H1 (cell line): ENCODE measurements at regions not wholly inside any gene's neighbourhood (a gene's known extent, or its start where the extent isn't known, plus 50 kb on each side); places are given as distances from the start of the nearest gene placed in this dataset.

Experiments
- BRCA1 ChIP-seq: IDR thresholded peaks from 2 replicates; pipeline ENCODE4 v1.6.1; 2012; ENCODE audit warnings: low read depth, low read length, improper control_type of control experiment
- CEBPB ChIP-seq: IDR thresholded peaks from 2 replicates; pipeline ENCODE4 v1.6.1; 2012; ENCODE audit warnings: low read depth, low read length
- CHD1 ChIP-seq: IDR thresholded peaks from 2 replicates; pipeline ENCODE4 v1.6.1; 2012; ENCODE audit warnings: low read depth, low read length, improper control_type of control experiment
- CTBP2 ChIP-seq: IDR thresholded peaks from 2 replicates; pipeline ENCODE4 v1.7.0; 2011; ENCODE audit warnings: borderline replicate concordance, mild to moderate bottlenecking, moderate library complexity, mixed read lengths, low read length; ENCODE audit not compliant: insufficient read depth, insufficient read length
- POLR2A ChIP-seq, 2 experiments: IDR thresholded peaks; 1 replicate in 1 of 2; 2 replicates in 1 of 2; pipeline ENCODE4 v1.6.1; 2011; ENCODE audit warnings: low read depth in 2 of 2, low read length in 2 of 2, mild to moderate bottlenecking in 2 of 2; ENCODE audit errors: control extremely low read depth in 1 of 2
- RNF2 ChIP-seq: fragments of 200-900, 300-1000 bp; sonication (generic); IDR thresholded peaks from 2 replicates; pipeline ENCODE4 v1.7.1; 2016; ENCODE audit warnings: borderline replicate concordance, low read depth, mild to moderate bottlenecking, antibody characterized with exemption, low read length; ENCODE audit not compliant: poor library complexity, severe bottlenecking; ENCODE audit errors: missing control alignments
- SAP30 ChIP-seq: fragments of 300-600 bp; sonication (generic); IDR thresholded peaks from 2 replicates; pipeline ENCODE4 v1.7.1; 2012; ENCODE audit warnings: low read length, moderate library complexity, mild to moderate bottlenecking, inconsistent platforms; ENCODE audit not compliant: insufficient read depth, insufficient replicate concordance
- SP4 ChIP-seq: IDR thresholded peaks from 2 replicates; pipeline ENCODE4 v1.6.1; 2012; ENCODE audit warnings: low read length, inconsistent platforms
- SUZ12 ChIP-seq: fragments of 200-600 bp; sonication (generic); IDR thresholded peaks from 2 replicates; pipeline ENCODE4 v1.6.1; 2012; ENCODE audit warnings: mild to moderate bottlenecking, inconsistent platforms, low read length, moderate library complexity, mixed read lengths
- TEAD4 ChIP-seq: IDR thresholded peaks from 2 replicates; pipeline ENCODE4 v1.6.1; 2012; ENCODE audit warnings: low read depth, low read length, inconsistent platforms, mixed read lengths
- TF ChIP-seq, protein P1 (sequence below): fragments of 300-600 bp; sonication (generic); IDR thresholded peaks from 2 replicates; pipeline ENCODE4 v1.7.1; 2012; ENCODE audit warnings: low read length, moderate library complexity, mild to moderate bottlenecking, inconsistent platforms; ENCODE audit not compliant: insufficient replicate concordance
- TF ChIP-seq, protein P2 (sequence below): IDR thresholded peaks from 2 replicates; pipeline ENCODE4 v1.6.1; 2011; ENCODE audit warnings: low read depth, mild to moderate bottlenecking, low read length; ENCODE audit not compliant: insufficient read depth

- TF ChIP-seq, protein P1, sequence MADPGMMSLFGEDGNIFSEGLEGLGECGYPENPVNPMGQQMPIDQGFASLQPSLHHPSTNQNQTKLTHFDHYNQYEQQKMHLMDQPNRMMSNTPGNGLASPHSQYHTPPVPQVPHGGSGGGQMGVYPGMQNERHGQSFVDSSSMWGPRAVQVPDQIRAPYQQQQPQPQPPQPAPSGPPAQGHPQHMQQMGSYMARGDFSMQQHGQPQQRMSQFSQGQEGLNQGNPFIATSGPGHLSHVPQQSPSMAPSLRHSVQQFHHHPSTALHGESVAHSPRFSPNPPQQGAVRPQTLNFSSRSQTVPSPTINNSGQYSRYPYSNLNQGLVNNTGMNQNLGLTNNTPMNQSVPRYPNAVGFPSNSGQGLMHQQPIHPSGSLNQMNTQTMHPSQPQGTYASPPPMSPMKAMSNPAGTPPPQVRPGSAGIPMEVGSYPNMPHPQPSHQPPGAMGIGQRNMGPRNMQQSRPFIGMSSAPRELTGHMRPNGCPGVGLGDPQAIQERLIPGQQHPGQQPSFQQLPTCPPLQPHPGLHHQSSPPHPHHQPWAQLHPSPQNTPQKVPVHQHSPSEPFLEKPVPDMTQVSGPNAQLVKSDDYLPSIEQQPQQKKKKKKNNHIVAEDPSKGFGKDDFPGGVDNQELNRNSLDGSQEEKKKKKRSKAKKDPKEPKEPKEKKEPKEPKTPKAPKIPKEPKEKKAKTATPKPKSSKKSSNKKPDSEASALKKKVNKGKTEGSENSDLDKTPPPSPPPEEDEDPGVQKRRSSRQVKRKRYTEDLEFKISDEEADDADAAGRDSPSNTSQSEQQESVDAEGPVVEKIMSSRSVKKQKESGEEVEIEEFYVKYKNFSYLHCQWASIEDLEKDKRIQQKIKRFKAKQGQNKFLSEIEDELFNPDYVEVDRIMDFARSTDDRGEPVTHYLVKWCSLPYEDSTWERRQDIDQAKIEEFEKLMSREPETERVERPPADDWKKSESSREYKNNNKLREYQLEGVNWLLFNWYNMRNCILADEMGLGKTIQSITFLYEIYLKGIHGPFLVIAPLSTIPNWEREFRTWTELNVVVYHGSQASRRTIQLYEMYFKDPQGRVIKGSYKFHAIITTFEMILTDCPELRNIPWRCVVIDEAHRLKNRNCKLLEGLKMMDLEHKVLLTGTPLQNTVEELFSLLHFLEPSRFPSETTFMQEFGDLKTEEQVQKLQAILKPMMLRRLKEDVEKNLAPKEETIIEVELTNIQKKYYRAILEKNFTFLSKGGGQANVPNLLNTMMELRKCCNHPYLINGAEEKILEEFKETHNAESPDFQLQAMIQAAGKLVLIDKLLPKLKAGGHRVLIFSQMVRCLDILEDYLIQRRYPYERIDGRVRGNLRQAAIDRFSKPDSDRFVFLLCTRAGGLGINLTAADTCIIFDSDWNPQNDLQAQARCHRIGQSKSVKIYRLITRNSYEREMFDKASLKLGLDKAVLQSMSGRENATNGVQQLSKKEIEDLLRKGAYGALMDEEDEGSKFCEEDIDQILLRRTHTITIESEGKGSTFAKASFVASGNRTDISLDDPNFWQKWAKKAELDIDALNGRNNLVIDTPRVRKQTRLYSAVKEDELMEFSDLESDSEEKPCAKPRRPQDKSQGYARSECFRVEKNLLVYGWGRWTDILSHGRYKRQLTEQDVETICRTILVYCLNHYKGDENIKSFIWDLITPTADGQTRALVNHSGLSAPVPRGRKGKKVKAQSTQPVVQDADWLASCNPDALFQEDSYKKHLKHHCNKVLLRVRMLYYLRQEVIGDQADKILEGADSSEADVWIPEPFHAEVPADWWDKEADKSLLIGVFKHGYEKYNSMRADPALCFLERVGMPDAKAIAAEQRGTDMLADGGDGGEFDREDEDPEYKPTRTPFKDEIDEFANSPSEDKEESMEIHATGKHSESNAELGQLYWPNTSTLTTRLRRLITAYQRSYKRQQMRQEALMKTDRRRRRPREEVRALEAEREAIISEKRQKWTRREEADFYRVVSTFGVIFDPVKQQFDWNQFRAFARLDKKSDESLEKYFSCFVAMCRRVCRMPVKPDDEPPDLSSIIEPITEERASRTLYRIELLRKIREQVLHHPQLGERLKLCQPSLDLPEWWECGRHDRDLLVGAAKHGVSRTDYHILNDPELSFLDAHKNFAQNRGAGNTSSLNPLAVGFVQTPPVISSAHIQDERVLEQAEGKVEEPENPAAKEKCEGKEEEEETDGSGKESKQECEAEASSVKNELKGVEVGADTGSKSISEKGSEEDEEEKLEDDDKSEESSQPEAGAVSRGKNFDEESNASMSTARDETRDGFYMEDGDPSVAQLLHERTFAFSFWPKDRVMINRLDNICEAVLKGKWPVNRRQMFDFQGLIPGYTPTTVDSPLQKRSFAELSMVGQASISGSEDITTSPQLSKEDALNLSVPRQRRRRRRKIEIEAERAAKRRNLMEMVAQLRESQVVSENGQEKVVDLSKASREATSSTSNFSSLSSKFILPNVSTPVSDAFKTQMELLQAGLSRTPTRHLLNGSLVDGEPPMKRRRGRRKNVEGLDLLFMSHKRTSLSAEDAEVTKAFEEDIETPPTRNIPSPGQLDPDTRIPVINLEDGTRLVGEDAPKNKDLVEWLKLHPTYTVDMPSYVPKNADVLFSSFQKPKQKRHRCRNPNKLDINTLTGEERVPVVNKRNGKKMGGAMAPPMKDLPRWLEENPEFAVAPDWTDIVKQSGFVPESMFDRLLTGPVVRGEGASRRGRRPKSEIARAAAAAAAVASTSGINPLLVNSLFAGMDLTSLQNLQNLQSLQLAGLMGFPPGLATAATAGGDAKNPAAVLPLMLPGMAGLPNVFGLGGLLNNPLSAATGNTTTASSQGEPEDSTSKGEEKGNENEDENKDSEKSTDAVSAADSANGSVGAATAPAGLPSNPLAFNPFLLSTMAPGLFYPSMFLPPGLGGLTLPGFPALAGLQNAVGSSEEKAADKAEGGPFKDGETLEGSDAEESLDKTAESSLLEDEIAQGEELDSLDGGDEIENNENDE = no peak
- no peak for TF ChIP-seq BRCA1
- TF ChIP-seq POLR2A (IDR thresholded peaks at IDR 0.05; ENCODE audit: control extremely low read depth in 1 of 2, low read depth in 2 of 2, low read length in 2 of 2) = no peak
- no peak for TF ChIP-seq SP4
- TF ChIP-seq SAP30 = no peak
- TF ChIP-seq SUZ12 = no peak
- no peak for TF ChIP-seq RNF2
- TF ChIP-seq, protein P2, sequence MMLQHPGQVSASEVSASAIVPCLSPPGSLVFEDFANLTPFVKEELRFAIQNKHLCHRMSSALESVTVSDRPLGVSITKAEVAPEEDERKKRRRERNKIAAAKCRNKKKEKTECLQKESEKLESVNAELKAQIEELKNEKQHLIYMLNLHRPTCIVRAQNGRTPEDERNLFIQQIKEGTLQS = no peak
- TF ChIP-seq CTBP2 = no peak
- no peak for TF ChIP-seq CEBPB
- no peak for TF ChIP-seq TEAD4
- TF ChIP-seq CHD1 = no peak
Measured at GRCh38 chr2:146651361-146651760, 1193.5 kb upstream of the ACVR2A start (continued).
